Hematopoietic multipotent progenitor cell treated with erythropoietin and hydrocortisone succinate and interleukin-3 and kit ligand, for 15 days (in vitro differentiated cells): ENCODE measurements at regions not wholly inside any gene's neighbourhood (a gene's known extent, or its start where the extent isn't known, plus 50 kb on each side); places are given as distances from the start of the nearest gene placed in this dataset.

ENCODE experiments used
- DNase-seq: peaks from one replicate; pipeline ENCODE4 v3.0.0-alpha.2; 2015; ENCODE audit warnings: low spot score

DNA sequence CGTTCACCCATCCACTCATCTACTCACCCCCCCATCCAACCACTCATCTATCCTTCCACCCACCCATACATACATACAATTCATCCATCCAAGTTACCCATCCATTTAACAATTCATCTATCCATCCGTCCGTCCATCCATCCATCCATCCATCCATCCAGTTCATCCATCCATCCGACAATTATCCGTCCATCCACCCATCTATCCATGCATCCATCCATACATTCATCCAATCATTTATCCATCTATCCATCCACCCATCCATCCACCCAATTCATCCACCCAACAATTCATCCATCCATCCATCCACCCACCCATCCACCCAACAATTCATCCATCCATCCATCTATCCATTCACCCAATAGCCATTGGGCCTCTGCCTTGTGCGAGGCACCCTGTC lies 173.2 kb upstream of the MVB12B start:
- no peak for DNase-seq

DNA sequence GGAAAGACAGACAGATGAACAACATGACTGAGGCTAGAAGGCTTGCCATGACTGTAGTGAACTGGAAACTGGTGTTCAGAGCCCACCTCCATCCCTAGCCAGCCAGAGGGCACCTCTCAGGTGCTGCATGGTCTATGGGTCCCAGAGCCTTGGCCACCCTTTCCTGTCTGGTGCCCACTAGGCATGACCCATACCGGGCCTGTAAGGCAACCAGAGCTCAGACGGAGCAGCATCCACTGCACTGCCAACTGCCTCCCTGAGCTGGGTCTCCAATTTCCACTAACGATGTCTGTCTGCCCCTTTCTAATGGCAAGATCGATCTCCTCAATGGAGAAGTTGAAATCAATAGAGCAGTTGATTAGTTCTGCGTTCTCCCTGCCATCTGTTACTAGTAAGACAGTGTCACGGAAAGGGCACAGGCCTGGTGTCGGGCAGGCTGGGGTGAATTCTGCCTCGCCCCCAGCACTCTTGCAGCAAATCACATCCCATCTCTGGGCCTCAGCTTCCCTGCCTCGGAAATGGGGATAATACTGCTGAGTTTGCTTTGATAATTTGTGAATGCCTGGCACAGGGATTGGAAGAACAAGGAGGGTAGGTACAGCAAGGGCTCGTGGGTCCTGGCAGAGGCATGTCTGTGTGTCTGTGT lies 172.3 kb upstream of the MVB12B start:
- DNase-seq = no peak

DNA sequence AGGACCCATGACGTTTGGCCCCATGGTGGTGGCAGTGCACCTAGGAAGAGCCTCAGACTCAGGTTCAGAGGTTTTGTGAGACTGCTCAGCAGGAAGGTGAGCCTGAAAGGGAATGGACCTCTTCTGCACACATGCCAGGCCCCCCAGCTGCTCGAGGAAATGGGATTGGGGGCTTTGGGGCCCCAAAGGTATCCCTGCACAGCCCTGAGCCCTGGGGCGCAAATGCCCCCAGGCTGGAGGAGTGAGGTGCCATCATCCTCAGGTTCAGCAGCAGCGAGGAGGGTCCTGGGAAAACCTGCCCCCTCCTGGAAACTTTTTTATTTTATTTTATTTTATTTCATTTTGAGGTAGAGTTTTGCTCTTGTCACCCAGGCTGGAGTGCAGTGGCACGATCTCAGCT lies 171.8 kb upstream of the MVB12B start:
- DNase-seq = no peak

DNA sequence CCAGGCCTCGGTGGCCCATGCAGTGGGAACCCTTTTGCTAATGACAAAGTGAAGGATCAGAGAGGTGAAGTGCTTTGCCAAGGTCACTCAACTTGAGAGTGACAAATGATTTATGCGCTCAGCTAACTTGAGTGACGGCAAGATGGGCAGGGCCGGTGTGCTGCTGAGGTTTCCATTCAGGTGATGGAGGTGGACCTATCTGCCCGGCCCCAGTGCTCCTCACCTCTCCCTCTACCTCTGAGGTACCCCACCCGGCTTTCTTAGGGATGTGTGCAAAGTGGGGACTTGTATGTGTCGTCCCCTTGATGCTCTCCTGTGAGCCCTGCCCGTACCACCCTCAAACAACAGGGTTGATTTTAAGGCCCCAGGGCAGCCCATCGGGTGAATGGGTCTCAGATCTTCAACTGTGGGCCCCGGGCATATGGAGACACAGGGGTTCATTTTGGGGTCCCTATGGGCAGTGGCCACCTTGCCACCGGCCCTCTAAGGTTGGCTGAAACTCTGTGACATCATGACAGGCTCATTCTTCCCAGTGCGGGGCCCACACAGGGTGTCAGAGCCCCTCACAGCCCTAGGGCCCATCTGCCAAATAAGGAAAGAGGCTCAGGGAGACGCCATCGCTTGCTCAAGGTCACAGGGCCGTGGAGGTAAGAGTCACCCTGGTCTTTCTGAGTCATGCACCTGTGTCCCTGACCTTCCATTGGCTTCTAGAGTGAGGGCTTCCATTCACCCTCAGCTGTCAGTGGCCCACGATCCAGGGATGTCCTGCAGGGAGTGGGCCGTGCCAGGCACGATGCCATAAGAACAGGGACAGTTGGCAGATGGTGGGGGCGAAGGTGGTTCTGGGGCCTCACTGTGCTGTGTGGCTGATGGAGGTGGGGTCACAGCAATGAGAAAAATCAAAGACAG lies 170.6 kb upstream of the MVB12B start:
- DNase-seq = no peak

DNA sequence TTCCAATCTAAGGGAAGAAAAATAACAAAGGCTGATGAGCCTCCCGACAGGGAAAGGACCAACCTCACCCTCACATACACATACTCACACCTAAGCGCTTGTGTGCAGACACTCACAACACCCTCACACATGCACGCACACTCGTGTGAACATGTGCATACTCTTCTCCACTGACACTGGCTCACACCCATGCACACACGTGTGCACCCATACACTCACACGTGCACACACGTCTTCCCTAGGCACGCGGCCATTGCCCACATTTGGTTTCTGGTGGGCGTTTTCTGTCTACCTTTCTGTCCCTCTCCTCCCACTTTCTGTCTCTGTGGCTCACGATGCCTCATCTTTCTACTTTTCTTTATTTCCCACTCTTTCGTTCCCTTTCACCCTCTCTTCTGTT lies 169.7 kb upstream of the MVB12B start:
- no peak for DNase-seq

DNA sequence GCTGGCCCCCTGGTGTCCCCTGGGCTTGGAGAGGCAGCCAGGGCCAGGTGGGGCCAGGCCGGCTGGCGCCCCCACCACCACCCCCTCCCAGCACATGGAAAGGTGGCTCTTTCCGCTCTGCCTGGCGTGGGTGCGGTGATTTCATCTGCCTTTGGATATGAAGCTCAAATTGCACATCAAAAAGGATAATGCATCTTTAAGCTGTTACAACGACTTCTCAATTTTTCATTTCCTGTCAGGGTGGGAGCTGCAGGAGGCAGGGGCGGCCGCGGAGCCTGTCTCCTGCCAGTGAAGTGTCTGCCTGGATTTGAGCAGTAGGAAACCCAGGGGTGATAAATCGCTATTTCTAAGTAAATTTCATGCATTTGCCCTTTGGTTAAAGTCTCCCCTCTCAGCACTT lies 169.2 kb upstream of the MVB12B start:
- DNase-seq = no peak

DNA sequence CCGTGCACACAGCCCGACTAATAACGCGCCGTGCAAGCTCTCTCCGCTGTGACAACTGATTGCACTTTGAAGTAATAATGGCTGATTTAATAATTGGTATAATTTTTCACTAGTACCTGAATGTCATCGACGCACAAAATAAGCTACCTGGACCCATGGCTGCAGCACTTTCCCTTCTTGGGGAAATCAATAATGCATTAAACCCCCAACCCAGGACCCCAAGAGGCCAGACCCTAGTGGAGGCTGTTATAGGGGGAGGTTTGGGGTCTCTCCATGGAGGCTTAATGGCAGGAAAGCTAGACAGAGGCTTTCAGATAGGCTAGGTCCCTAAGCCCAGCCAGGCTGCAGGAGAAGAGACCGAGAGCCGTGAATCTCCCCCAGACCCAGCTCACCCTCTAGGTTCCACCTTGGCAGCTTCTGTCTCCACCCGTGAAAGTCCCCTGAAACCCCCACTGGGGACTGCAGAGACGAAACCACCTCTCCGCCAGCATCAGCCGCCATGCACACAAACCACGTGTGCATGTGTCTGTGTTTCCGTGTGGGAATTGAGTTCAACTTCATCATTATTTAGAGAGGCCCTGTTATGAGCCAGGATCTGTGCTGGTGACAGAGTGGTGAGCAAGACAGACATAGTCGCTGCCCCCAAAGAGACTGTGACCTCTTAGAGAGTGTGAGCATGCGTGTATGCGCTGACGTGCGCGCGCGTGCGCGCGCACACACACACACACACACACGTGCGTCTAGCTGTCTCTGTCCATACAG lies 168.6 kb upstream of the MVB12B start:
- no peak for DNase-seq

DNA sequence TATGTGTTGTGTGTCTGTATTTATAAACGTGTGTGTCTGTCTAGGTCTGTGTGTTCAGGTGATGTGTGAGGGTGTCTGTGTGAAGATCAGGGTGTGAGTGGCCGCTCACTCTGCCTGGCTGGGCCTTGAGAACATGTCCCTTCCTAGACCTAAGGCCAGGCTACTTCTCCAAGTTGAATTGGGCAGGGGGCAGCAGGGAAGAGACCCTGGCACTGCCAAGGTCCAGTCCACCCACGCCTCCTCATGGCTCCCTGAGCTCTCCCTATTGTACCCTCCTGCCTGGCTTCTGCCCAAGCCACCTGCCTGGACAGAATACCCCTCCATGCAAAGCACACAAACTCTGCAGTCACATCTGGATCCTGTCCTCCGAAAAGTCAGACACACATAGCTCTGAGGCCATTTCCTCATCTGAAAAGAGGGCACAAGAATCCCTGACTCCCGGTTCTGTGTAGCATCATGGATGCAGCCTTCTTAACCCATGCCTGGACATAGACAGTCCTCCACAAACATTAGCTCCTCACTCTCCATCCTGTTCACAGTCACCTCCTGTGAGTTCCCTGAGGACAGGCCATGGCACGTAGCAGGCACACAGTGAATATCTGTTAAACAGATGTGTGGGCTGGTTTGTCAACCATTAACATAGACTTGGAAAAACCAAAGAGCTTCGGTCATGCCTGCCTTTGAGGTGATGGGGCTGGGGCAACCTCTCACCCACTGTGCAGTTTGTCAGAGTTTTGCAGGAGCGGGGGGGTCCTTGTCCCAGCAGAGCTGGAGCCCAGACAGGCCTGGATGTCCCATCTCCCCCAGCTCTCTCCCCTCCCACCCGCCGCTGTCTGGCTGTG lies 167.8 kb upstream of the MVB12B start:
- DNase-seq = no peak

DNA sequence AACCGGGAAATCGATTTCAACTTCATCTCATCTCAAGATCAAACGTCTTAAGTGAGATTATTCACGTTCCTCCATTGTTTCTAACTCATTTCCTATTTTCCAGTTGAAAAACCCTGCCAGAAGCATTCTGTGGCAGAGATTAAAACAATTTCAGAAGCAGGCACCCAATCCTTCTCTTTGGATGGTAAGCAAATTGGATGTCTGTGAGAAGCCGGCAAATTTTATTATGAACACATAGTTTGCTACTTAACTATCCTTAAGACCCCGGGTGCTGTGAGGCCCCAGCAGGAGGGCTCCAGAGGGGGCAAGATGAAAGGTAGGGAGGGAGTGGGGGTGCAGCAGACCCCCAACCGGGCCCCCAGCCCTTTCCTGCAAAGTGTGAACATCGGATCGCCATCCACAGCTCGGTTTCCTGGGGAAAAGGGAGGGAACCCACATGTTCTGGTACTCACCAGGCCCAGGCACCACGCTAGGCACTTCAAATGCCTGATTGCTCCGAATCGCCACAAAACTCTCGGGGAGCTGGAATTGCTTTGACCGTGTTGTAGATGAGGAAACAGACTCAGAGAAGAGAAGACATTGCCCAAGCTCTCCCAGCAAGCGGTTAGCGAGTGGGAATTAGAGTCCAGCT lies 167.1 kb upstream of the MVB12B start:
- no peak for DNase-seq

DNA sequence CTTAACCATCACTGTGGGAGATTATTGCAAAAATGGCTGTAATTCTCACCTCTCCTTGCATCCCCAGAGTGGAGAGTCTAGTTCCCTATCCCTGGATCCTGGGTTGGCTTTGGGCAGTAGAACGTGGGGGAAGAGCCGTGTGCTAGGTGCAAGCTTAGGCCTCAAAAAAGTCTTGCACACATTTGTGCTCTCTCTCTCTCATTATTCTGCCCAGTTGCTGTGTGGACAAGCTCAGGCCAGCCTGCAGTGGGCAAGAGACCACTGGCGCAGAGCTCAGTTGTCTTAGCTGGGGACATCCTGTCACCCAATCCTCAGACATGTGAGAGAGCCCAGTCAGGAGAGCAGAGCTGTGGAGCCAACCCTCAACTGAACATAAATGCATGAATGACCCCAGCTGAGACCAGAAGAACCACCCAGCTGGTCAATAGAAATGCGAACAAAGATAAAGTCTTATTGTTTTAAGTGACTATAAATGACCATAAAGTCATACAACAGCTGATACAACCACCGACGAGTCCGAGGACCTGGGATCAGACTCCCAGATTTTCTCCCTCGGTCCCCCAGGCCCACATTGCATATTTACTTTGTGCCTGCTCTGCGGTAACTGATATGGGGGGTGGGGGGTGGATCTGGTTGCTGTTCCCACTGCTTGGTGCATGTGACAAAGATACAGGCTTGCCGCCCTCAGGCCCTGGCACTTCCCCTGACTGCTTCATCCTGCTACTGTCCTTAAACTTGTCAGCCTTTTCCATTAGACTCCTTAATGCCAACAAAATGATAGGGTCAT lies 166.4 kb upstream of the MVB12B start:
- no peak for DNase-seq

DNA sequence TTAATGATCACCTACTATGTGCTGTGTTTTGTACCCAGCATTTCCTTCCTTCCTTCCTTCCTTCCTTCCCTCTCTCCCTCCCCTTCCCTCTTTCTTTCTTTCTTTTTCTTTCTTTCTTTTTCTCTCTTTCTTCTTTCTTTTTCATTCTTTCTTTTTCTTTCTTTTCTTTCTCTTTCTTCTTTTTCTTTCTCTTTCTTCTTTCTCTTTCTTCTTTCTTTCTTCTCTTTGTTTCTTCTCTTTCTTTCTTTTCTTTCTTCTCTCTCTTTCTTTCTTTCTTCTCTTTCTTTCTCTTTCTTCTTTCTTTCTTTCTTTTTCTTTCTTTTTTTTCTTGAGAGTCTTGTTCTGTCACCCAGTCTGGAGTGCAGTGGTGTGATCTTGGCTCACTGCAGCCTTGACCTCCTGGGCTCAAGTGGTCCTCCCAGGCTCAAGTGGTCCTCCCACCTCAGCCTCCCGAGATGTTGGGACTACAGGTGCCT lies 165.7 kb upstream of the MVB12B start:
- no peak for DNase-seq

DNA sequence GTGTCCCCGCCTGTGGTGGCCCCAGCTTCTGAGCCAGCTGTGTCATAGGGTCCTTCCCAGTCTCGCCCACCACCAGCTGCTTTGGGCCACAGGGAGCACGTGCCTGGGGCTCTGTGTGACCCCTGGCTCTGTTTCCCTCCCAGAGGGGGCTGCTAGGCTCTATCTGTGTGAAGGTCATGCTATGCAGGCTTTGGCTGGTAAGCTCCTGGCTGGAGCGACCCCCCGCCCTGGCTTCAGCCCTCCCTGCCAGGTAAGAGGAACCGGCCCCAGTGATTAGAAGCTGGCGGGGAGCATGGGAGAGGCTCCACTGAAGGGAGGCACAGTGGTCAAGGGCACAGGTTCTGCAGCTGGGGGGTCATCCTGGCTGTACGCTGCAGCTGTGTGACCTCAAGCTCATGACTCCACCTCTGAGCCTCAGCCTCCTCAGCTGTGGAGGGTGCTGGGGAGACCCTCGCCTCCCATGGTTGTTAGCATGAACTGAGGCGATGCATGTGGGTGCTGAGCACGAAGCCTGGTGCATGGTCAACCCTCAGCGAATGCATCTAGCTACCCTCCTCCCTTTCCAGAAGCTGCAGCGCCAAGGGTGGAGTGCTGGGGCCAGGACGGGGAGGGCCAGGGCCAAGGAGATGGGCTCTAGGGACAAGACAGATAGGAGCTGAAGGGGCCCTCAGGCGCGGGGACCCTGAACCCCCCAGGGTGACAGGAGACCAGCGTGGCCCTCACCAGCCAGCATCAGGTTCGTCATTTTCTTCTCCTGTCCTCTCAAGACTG lies 163.8 kb upstream of the MVB12B start:
- DNase-seq = no peak

DNA sequence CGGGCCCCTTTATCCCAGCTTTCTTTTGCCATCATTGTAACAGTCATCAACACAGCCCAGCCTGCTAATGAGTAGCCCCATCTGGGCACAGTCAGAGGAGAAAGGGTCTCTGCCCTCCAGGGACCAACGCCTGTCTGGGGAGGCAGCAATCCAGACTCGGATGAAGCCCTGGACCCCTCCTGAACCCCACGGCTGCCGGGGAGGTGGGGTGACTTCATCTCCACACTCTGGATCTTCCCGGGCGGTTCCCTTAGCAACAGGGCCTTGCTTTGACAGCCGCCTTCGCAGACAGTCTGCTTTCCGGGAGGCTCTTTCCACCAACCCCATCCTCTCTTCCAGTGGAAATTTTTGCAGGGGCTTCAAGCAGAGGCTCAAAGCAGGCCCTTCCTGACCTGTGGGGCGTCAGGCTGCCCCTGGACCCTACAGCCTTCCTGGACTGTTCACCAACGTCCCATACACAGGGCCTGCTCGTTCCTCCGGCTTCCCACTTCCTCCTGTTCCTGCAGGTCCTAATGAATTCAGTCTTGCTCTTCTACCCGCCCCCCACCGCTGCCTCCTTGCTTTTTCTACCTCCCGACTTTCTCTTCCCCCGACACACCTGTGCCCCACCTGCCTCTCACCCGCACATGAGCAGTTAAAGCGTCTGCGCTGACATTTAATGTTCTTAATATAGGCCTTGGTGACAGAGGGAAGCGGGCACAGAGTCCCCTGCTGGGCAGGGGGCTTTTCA lies 161.7 kb upstream of the MVB12B start:
- DNase-seq = no peak

DNA sequence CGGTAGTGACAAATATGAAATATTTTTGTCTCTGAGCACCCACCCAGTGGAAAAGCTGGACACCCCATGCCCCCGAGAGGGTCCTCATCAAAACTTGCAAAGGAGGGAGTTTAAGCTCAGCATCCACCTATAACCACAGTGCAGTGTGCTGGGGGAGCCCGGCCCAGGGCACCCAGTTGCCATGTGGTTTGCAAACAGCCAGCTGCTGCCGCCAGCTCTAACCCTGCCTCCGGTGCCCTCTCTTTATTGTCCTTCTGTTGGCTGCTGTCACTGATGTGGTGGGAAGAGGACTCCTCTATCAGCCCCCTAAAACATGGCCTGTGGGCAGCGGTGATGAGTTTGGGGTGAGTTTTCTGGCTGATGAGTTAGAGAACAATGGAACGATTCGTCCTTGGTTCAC lies 160.9 kb upstream of the MVB12B start:
- no peak for DNase-seq

DNA sequence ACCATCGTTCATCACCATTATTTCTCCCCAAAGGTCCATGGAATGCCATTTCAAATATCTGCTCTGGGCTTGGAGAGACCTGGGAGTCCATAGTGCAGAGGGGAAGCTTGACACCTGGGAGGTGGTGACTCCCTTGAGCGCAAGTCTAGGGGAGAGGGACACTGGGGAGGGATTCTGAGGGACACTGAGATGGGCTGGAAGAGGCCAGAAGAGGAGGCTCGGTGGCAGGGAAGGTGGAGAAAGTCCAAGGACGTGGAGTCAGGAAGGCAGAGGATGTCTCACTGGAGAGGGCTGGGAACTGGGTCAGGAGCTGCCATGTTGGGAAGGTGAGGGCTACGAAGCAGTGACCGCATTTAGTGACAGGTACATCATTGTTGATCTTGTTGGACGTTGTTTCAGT lies 160.3 kb upstream of the MVB12B start:
- no peak for DNase-seq

DNA sequence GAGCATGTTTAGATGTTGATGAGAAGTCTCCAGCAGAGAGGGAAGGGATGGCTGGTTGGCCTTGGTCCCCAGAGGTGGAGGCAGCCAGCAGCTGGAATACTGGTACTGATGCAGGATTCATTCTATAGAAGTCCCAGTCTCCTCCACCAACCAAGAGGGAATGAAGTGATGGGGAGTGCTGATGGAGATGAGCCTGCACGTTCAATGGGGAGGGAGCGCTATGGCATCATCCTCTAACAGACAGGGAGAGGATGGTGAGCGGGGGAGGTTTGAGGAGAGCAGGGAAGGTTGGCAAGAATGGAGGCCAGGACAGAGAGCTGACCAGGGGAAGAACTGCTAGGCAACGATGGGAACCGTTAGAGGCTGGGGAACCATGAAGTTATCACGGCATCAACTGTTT lies 159.8 kb upstream of the MVB12B start:
- DNase-seq = no peak

DNA sequence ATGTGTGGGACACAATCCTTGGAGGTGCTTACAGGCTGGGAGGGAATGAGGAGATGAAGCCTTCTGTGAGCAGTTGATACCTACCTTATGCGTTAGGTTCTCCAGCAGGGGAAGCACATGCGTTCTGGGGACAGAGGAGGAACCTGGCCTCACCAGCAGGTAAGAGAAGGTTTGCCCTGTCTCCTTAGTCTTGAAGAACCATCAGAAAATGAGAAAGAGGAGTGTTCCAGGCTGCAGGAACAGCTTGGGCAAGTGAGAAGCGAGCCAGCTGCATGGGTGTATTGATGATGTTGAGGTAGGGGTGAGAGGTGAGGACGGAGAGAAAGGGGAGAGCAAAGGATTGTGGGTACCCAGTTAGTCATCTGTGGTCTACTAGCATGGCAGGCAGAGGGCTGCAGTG lies 156.9 kb upstream of the MVB12B start:
- no peak for DNase-seq

DNA sequence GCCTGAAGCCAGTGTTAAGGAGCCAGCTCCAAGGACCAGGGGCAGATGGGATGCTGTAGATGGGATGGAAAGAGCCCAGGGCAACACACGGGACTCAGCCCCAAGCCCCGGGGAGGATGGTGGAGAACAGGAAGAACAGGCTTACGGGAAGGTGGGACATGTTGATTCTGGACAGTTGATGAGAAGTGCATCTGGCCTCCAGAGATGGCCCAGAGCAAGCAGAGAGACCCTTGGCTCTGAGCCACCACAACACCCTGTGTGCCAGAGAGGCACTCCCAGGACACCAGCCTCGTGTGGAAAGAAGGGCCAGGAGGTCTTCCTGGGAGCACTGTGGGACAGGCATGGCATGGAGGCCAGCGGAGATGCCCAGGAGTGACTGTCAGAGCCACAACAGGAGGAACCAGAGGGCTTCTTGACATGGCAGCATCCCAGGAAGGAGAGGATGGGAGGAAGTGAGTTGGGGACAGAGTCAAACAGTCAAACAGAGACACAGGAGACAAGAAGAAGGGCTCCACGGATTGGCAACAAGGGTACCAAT lies 156.3 kb upstream of the MVB12B start:
- DNase-seq = no peak

DNA sequence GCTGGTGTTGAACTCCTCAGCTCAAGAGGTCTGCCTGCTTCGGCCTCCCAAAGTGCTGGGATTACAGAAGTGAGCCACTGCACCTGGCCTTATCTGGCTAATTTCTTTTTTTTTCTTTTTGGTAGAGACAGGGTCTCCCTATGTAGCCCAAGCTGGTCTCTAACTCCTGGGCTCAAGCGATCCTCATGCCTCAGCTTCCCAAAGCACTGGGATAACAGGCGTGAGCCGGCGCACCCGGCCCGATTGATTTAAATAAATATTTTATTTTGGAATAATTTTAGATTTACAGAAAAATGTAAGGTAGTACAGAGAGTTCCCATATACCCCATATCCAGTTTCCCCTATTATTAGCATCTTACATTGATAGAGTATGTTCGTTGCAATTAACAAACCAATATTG lies 155.0 kb upstream of the MVB12B start:
- no peak for DNase-seq
